ENCODE measurements at regions not wholly inside any gene's neighbourhood (a gene's known extent, or its start where the extent isn't known, plus 50 kb on each side); places are given as distances from the start of the nearest gene placed in this dataset.

GRCh38 chrX:35040871-35041270 is 98.3 kb downstream of the FAM47B start:
- H3K4me3 ChIP-seq (ENCODE audit: control insufficient read depth, low read depth, low read length), result no peak overlapping the region
- no peak for TF ChIP-seq CTCF (conservative IDR thresholded peaks at IDR 0.05; ENCODE audit: control insufficient read depth, insufficient read depth, low read depth, low read length)
- DNase-seq (ENCODE audit: low read depth), result peak; percentile 5

- TF ChIP-seq CTCF (conservative IDR thresholded peaks at IDR 0.05; ENCODE audit: control insufficient read depth, insufficient read depth, low read depth, low read length), result no peak
- H3K4me3 ChIP-seq (ENCODE audit: control insufficient read depth, low read depth, low read length), result no peak overlapping the region
- no peak for DNase-seq (ENCODE audit: low read depth)
Measured at GRCh38 chrX:35046660-35047296, 104.2 kb downstream of the FAM47B start.

GRCh38 chrX:35076061-35076460 is 133.5 kb downstream of the FAM47B start:
- TF ChIP-seq CTCF (conservative IDR thresholded peaks at IDR 0.05; ENCODE audit: control insufficient read depth, insufficient read depth, low read depth, low read length), result no peak
- H3K4me3 ChIP-seq (ENCODE audit: control insufficient read depth, low read depth, low read length), result no peak overlapping the region
- peak; percentile 1 for DNase-seq (ENCODE audit: low read depth)

DNA sequence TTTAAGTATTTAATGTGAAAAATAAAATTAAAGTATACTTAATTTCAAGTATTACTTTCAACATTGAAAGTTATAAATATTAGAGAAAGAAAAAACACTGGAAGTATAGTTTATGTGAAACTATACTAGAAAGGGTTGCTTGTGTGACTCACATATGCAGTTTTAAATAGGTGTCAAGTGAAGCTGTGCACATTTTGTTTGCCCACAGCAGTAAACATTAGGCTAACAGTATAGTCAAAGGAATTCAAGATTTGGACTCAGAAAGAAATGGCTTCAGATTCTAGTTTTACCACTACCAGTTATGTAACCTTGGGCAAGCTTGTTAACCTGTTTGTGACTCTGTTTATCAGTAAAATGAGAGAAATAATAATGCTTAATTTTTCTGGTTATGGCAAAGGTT is 148.2 kb downstream of the FAM47B start:
- TF ChIP-seq CTCF (conservative IDR thresholded peaks at IDR 0.05; ENCODE audit: control insufficient read depth, insufficient read depth, low read depth, low read length), result no peak
- no peak overlapping the region for H3K4me3 ChIP-seq (ENCODE audit: control insufficient read depth, low read depth, low read length)
- no peak for DNase-seq (ENCODE audit: low read depth)

GRCh38 chrX:35098419-35098818 is 155.8 kb downstream of the FAM47B start:
- no peak overlapping the region for H3K4me3 ChIP-seq (ENCODE audit: control insufficient read depth, low read depth, low read length)
- peak; percentile 14 for DNase-seq (ENCODE audit: low read depth)
- peak; percentile 18 for TF ChIP-seq CTCF (conservative IDR thresholded peaks at IDR 0.05; ENCODE audit: control insufficient read depth, insufficient read depth, low read depth, low read length)

- no peak for DNase-seq (ENCODE audit: low read depth)
- no peak overlapping the region for H3K4me3 ChIP-seq (ENCODE audit: control insufficient read depth, low read depth, low read length)
- no peak for TF ChIP-seq CTCF (conservative IDR thresholded peaks at IDR 0.05; ENCODE audit: control insufficient read depth, insufficient read depth, low read depth, low read length)
Measured at GRCh38 chrX:35101901-35102300, 159.3 kb downstream of the FAM47B start.

DNA sequence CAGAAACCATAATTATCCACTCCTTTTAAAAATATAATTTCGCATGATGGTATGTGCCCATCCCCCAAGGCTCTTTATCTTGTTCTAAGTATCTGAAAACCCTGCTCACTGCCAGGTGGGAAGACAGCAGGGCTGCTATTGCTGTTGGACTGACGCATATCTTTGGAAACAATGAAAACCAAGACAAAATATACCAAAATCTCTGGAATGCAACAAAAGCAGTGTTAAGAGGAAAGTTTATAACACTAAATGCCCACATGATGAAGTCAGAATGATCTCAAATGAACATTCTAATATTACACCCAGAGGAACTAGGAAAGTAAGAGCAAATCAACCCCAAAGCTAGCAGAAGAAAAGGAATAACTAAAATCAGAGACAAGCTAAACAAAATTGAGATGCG is 162.0 kb downstream of the FAM47B start:
- TF ChIP-seq CTCF (conservative IDR thresholded peaks at IDR 0.05; ENCODE audit: control insufficient read depth, insufficient read depth, low read depth, low read length), result no peak
- no peak overlapping the region for H3K4me3 ChIP-seq (ENCODE audit: control insufficient read depth, low read depth, low read length)
- DNase-seq (ENCODE audit: low read depth), result no peak
